ENCODE measurements at regions not wholly inside any gene's neighbourhood (a gene's known extent, or its start where the extent isn't known, plus 50 kb on each side); places are given as distances from the start of the nearest gene placed in this dataset.

- TF ChIP-seq CTCF (IDR thresholded peaks at IDR 0.05) (peak in 3 of 5 experiments; percentile 8 to 36 (median 27)), EP300 (IDR thresholded peaks at IDR 0.05) (no peak), POLR2A (IDR thresholded peaks at IDR 0.05) (no peak)
Measured at GRCh38 chrX:140050906-140051305, 85.6 kb upstream of the CXorf66 start.
